Esophagus squamous epithelium (tissue), 4 donors: ENCODE measurements at regions not wholly inside any gene's neighbourhood (a gene's known extent, or its start where the extent isn't known, plus 50 kb on each side); places are given as distances from the start of the nearest gene placed in this dataset.

Experiments used
- CTCF ChIP-seq, 6 experiments: fragments of 450-650 bp in 4 of 6; fragments of 200-600 bp in 2 of 6; sonication (generic) in 2 of 6; IDR thresholded peaks; one replicate each; pipeline ENCODE4 v1.5.1; 2016 to 2019; ENCODE audit warnings: antibody characterized with exemption in 6 of 6, mild to moderate bottlenecking in 4 of 6, moderate library complexity in 4 of 6
- POLR2A ChIP-seq, 4 donors: fragments of 450-650 bp; IDR thresholded peaks; one replicate each; pipeline ENCODE4 v1.6.1; 2017; ENCODE audit warnings: antibody characterized with exemption in 4 of 4, mild to moderate bottlenecking in 4 of 4, moderate library complexity in 3 of 4

GRCh38 chr11:103596315-103596714 lies 440.1 kb upstream of the DDI1 start:
- no peak for TF ChIP-seq CTCF (IDR thresholded peaks at IDR 0.05)
- TF ChIP-seq POLR2A (IDR thresholded peaks at IDR 0.05) = no peak
